ENCODE measurements at regions not wholly inside any gene's neighbourhood (a gene's known extent, or its start where the extent isn't known, plus 50 kb on each side); places are given as distances from the start of the nearest gene placed in this dataset.

DNA sequence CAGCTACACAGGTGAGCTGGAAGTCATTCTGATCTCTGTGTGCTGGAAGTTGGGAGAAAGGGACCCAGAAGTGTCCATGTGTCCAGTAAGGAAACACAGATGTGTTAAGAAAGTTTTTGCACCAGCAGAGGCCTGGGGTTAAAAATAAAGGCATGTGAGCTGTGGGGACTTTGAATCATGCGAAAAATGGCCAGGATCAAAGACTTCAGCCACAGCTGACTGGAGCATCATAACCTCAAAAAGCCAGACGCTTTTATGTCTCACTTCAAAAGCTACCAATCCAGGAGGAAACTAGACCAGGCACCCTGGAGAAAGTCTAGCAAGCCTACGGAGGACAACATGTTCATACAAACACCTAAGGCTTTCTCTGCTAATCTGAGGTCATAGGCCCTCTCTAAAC is 503.6 kb upstream of the REG3G start:
- ATAC-seq: no peak

DNA sequence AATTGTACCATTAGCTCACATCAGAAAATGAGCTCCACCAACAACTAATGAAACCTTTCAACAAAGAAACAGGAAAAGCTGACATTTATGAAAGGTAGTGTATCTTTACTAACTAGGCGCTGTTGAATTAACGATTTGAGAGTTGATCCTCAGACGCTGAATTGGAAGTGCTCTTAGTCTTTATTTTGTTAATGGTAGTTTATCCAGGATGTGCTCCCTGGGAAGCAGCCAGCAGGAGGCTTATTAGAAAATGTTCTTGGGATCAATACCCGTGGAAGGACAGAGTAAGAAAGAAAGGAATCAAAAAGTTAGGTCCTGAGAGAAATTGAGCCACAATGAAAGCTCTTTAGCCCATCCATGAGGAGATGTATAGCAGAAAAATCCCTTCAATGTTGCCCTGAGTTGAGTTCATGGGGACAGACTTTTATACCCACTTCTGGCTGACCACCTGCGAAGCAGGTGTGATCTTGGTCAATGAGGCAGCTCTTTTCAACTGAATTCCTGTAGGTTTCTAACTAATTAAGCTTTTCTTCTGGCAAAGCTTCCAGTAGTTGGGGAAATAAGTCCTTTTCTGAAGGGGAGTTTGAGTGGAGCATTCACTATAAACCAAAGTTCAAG is 492.6 kb upstream of the REG3G start:
- intact Hi-C loops (cut with micrococcal nuclease): no loop called here
- DNase-seq: no peak
- ATAC-seq: no peak

More for the DNA sequence above, 503.6 kb upstream of the REG3G start:
- DNase-seq: no peak
- intact Hi-C loops (cut with micrococcal nuclease): no loop called here

DNA sequence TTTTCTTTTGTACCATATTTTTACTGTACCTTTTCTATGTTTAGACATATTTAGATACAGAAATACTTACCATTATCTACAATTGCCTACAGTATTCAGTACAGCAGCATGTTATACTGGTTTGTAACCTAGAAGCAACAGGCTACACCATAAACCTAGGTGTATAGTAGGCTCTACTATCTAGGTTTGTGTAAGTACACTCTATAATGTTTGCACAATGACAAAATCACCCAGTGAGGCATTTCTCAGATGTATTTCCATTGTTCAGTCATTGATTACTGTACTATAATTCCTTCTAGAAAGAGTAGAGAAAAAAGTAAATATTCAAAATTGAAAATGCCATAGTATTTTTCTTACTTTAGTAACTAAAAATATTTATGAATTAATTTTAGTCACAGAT is 490.1 kb upstream of the REG3G start:
- intact Hi-C loops (cut with micrococcal nuclease): no loop called here
- ATAC-seq: no peak
- no peak for DNase-seq

DNA sequence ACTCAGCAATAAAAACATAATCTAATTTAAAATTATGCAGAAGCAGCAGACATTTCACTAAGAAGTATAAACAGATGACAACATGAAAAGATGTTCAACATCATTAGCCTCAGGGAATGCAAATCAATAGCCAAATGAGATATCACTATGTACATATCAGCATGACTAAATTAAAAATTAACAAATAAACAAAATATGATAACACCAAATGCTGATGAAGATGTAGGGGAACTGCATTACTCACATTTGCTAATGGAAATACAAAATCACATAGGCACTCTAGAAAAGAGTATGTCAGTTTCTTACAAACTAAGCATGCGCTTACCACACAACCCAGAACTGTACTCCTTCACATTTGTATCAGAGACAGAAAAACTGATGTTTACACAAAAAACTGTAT is 487.2 kb upstream of the REG3G start:
- ATAC-seq (no peak), DNase-seq (no peak)
- intact Hi-C loops (cut with micrococcal nuclease): no loop called here

DNA sequence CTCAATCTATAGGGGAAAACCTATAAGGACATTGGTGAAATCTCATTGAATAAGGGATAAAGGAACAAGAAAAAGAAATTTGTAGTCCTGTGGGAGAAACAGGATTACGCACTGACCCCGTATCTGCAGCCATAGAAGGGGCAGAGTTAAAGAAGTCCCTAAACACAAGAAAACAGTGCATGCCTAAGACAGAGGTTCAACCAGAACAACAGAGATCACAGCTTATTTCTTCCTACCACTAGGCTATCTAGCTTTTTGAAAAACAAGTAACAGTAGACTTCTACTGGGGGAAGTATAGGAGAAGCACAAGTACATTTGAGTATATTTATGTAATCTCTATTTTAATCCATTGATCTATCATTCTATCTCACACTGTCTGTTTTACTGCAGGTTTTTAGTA is 485.2 kb upstream of the REG3G start:
- ATAC-seq (no peak), DNase-seq (no peak)
- intact Hi-C loops (cut with micrococcal nuclease): no loop called here

DNA sequence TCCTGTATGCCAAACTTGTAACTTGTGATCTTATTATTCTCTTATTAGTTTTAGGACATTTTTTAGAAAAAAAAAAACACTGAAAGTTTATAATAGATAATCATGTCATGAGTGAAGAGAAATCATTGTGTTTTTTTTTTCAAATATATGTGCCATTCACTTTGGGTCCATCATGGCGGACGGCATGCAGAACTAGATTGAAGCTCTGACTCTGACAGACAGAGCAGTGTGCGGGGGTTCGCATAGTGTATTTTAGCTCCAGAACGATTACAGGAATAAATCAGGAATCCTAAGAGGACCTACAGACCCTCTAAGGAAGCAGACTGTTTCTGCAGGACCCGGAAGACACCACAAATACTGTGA is 484.4 kb upstream of the REG3G start:
- ATAC-seq: no peak
- intact Hi-C loops (cut with micrococcal nuclease): no loop called here
- DNase-seq: no peak

DNA sequence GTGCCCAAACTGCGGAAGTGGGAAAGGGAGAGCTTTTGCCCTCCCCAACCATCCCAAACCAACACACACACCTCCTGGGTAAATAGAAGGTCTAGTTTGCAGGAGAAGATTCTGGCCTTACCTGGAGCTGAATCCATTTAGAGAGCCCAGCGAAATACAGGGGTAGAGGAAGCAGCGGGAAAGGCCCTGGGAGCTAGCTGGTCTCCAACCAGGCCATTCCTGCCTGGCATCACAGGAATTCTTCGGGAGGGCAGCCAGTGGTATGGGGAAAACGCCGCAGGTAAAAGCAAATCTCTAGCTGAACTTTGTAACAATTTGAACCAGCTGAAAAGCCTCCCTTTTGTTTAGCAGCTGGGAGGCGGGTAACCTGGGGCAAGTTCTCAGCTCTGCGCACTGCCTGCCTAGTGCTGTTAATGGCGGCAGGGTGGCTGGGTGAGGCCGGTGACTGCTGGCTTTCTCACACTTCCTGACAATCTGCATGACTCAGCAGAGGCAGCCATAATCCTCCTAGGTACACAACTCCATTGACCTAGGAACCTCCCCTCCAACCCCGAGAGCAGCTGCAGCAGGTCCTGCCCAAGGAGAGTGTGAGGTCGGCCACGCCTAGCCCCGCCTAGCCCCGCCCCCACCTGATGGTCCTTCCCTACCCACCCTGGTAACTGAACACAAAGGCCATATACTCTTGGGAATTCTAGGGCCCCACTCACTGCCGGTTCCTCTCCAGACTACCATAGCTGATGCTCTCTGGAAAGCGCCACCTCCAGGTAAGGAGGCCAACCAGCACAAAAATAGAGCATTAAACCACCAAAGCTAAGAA is 483.8 kb upstream of the REG3G start:
- ATAC-seq (no peak), DNase-seq (no peak)

DNA sequence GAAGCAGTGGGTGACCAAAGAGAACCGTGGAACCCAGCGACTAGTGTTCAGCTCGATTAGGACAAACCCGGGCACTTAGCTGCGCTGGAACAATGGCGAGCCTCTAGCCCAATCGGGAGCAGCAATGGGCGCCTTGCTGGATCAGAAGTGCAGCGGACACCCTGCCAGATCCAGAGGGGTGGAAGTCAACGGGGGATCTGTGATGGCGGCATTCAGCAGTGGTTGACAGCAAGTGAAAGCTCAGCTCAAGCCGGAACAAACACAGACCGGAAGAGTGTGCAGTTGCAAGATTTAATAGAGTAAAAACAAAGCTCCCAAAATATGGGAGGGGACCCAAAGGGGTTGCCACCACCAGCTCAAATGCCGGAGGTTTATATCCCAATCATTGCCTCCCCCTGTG is 478.7 kb upstream of the REG3G start:
- no peak for ATAC-seq
- DNase-seq: no peak
- intact Hi-C loops (cut with micrococcal nuclease): no loop called here

More for the DNA sequence above, 483.8 kb upstream of the REG3G start:
- intact Hi-C loops (cut with micrococcal nuclease): no loop called here

DNA sequence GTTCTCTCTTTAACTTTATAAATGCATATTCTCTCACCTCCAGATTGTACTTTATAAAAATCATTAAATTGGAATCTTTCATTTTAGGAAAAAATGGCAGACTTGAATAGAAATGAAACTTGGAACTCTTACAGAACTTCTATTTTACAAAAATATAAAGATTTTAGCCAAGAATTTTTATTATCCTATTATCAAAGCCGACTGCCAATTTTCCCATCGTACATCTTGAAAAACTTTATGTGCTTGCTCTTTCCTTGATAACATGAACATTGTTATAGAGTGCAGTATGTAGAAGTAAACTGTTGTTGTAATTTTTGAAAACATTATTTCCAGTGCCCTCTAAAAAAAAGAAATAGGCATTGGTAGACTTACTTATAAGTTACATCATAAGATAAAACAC is 475.7 kb upstream of the REG3G start:
- ATAC-seq (no peak), DNase-seq (no peak)
- intact Hi-C loops (cut with micrococcal nuclease): no loop called here

DNA sequence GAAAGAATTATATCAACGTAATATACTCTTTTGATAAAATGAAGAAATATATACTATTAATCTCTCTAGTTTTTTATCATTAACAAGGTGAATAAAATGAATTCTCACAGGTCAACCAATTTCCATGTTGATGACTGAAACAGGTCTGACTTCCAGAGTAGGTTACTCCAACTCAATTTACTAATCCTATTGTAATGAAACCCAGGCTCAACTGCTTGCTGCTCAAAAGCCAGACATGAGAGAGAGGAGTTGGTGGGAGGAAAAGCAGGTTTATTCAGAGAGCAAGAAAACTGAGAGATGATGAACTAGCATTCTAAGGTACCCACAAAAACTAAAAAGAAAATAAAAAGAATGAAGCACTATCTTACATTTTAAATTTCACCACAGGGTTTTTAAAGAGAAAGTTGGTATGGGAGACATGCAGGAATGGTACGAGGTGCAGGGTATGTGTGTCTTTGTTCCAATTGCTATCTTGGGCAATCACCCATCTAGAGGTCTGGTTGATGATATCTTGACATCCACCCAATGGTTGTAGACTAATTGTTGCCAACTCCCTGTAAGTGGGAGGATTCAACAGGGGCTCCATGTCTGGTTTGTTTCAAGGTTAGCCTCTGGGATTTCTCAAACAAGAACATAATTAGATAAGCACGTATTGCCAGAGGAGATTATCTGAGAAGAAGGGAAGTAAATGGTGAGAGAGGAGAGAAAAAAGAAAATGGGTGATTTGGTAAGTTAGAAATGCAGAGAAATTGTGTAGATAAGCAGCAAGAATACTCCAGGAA is 471.4 kb upstream of the REG3G start:
- DNase-seq (no peak), ATAC-seq (no peak)
- intact Hi-C loops (cut with micrococcal nuclease): no loop called here

DNA sequence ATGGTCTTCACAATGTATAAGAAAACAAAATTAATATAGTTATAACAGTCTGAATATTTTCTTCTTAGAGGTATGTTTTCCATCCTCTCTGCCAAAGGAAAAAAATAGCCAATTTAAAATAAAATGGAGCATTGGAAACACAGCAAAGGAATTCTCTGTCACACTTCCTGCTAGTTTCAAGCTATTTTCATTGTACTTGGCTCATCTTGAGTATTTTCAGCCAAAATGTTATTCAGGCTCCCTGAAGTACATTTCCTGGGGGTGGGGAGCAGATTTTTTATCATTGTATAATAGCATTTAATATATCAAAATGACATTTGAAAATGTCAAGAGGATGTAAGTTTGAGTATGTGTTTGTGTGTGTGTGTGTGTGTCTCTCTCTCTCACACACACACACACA is 463.6 kb upstream of the REG3G start:
- intact Hi-C loops (cut with micrococcal nuclease): no loop called here
- no peak for ATAC-seq
- no peak for DNase-seq

DNA sequence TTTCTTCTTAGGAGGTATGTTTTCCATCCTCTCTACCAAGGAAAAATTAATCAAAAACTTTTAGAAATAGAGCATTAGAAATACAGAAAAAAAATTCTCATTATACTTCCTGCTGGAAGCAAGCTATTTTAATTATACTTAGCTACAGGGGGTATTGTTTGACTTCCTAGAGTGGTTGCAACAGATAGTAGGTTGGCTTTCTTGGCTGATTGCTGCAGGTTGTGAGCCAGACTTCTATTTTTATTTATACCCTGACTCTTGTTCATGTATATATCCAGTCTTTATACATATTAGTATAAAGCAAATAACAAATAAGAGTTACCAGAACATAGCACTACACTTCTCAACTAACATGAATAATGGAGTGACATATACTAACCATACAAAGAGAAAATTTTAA is 460.8 kb upstream of the REG3G start:
- DNase-seq (no peak), ATAC-seq (no peak)
- intact Hi-C loops (cut with micrococcal nuclease): no loop called here

DNA sequence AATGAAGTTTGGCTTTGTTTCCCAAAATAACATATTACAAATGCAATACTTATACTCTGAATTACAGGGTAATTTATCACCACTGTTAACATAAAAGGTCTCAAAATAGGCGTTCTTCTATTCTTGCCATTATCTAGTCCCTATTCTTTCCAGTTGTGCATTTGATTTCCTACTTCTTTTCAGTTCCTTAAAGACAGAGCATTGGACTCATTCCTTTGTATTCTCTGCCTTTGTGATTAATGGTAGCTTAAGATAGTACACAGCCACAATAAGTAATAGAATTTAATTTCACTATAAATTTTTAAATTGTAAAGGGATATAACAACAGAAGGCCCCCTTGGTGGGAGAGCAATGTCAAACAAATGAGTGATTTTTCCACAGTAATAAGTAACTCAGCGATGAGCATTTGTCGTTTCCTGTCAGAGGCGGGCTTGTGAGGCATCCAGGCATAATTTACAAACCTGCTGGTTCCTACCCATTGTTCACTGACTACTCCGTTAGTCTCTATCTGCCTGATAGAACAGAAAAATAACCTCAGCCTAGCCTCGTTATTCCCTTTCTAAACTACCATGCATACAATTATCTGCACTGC is 456.6 kb upstream of the REG3G start:
- intact Hi-C loops (cut with micrococcal nuclease): no loop called here
- no peak for ATAC-seq

DNA sequence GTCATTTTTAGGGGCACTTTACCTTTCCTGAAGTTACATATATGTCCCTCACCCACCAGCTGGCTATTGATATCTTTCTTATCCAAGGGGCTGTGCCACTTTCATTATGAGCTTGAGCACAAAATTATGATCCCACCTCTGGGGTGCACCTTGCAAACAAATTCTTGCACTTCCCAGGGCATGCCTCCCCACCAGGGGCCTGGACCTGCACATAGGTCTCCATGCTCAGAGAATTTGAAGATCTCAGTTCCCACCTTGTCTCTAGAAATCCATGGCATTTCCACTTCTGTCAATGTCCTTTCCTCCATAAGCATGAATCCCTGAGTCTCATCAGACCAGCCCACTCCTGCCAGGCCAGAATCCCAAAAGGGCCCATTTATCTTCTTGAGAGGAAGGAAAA is 449.1 kb upstream of the REG3G start:
- intact Hi-C loops (cut with micrococcal nuclease): no loop called here
- ATAC-seq (no peak), DNase-seq (no peak)

More for the DNA sequence above, 456.6 kb upstream of the REG3G start:
- no peak for DNase-seq

DNA sequence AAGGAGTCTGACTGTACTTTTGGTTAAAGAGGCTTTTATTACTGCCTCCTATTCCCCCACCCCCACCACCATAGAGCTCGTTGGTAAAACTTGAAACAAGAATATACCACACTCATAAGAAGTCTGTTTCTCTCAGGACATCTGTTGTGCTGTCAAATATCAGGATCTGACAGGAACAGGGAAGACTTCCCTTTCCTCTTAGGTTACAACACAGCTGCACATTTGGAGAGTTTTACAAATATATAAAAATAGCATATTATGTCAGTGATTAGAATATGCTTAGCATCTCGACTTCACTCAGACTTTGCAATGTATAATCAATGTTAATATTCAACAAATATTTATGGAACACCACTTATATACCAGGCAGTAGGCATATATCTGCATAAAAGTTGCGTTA is 439.6 kb upstream of the REG3G start:
- DNase-seq (no peak), ATAC-seq (no peak)
- intact Hi-C loops (cut with micrococcal nuclease): no loop called here

DNA sequence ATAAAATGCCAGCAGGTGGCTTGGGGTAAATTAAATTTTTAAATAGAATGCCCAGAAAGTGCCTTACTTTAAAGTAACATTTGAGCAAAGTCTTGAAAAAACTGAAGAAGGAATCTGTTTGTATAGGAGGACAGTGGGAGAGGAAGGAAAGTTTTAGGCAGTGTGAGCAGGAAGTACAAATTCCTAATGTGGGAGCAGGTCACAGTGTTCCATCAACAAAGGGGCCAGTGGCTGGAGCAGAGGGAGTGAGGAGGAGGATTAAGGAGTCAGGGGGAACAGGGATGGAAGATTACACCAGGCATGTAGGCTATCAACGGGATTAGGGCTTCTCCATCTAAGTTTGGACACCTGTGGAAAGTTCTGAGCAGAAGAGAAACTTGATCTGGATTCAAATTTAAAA is 439.2 kb upstream of the REG3G start:
- DNase-seq: no peak
- no peak for ATAC-seq
- intact Hi-C loops (cut with micrococcal nuclease): no loop called here

DNA sequence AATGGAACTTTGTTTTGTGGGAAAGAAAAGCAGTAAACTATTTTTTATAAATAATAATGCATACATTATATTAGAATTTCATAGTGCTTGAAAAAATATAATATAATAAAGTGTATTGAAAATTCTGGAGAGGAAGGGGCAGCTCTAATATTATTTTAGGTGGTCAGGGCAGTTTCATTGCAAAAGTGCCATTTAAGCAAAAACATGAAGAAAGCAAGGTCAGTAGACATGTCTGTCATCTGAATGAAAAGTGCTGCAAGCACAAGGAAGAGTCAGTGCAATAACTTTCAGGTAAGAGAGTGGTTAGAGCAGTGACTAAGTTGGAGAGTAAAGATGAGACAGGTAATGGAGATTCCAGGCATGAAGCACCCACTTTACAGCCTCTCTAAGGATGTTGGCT is 435.6 kb upstream of the REG3G start:
- no peak for ATAC-seq
- no peak for DNase-seq
- intact Hi-C loops (cut with micrococcal nuclease): no loop called here

DNA sequence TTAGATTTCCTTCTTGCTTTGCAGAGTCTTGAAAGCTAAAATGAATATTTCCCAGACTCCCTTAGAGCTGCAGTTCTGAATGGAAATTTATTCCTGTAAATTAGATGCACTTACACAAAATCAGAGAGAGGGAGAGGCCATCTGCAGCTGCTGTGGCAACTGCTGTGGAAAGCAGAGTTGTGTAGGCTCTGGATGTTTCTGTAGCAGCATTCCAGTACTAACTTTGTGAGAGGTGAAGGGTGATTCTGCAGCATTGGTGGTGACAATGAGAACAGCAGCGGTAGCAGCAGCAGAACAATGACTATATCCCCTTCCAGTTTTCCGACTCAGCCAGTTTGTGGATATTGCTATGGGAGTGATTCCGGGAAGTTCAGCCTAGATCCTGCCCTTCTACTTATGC is 433.0 kb upstream of the REG3G start:
- DNase-seq (no peak), ATAC-seq (no peak)
- intact Hi-C loops (cut with micrococcal nuclease): no loop called here

DNA sequence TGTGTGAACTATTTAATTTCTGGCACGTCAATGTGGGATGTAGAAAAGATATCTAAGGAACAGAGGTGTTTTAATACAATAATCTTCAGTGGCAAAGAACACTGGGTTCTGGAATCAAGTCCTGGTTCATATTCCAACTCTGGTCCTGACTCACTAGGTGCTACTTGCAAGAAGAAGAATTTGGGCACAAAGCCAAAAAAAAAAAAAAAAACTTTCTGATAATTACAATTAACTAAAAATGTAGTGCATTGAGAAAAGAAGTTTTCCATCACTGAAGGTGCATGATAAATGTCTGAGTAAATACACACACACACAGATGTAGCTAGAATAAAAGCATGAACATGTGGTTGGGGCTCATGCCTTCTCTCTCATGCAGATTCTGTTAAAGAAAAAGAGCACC is 424.4 kb upstream of the REG3G start:
- intact Hi-C loops (cut with micrococcal nuclease): no loop called here
- DNase-seq (no peak), ATAC-seq (no peak)

DNA sequence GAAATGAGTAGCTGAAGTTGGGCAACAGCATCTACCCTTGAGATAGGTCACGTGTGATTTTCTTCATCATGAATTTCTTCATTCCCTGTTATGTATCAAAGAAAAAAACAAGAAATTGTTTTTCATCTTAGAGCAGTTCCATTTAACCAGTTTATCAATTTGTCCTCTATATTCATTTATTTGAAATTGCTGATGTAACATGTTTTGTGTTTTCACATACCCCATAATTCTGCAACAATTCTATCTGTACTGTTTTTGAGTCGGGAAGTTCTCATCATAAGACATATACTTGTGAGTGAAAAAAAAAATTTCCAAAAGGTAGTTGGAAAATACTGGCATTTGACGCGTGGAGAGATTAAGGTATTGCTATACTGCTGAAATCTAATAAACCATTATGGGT is 422.6 kb upstream of the REG3G start:
- intact Hi-C loops (cut with micrococcal nuclease): no loop called here
- DNase-seq (no peak), ATAC-seq (no peak)

Measured in left ventricle myocardium superior (tissue), 1 donor.